HL-60 (cell line): ENCODE measurements at regions not wholly inside any gene's neighbourhood (a gene's known extent, or its start where the extent isn't known, plus 50 kb on each side); places are given as distances from the start of the nearest gene placed in this dataset.

ENCODE experiments used
- CTCF ChIP-seq: IDR thresholded peaks from one replicate; pipeline ENCODE4 v1.5.1; 2011; ENCODE audit warnings: low read length, control low read depth, inconsistent platforms; ENCODE audit not compliant: insufficient read depth
- POLR2AphosphoS5 ChIP-seq: IDR thresholded peaks from 2 replicates; pipeline ENCODE4 v1.6.1; 2012; ENCODE audit warnings: low read depth

- TF ChIP-seq POLR2AphosphoS5 (no peak), CTCF (no peak)
These were observed 119.1 kb downstream of the KLF12 start for GRCh38 chr13:74015137-74015536.
